ENCODE measurements at regions not wholly inside any gene's neighbourhood (a gene's known extent, or its start where the extent isn't known, plus 50 kb on each side); places are given as distances from the start of the nearest gene placed in this dataset.

GRCh38 chr4:108351791-108352190 is 183.1 kb upstream of the LEF1 start:
- no peaks in the 10 kb centered on the region for H4K20me1 ChIP-seq (ENCODE audit: insufficient read depth, low read length)
- no peak overlapping the region for H3K9ac ChIP-seq (ENCODE audit: insufficient read depth, low read depth, low read length)
- no peak overlapping the region for H3K4me3 ChIP-seq (replicated peaks in 1 of 3; ENCODE audit: insufficient read depth in 1 of 3, low read depth in 2 of 3, low read length in 3 of 3)
- TF ChIP-seq TAF15 (IDR thresholded peaks at IDR 0.05; ENCODE audit: low read depth, low read length, poor library complexity, severe bottlenecking), result no peak
- H3K9me3 ChIP-seq (ENCODE audit: low read length), result no peaks in the 10 kb centered on the region
- POLR2A ChIA-PET, result no interaction called here
- DNase-seq (ENCODE audit: low spot score) (no peak), FAIRE-seq (no peak), ATAC-seq (no peak)
- H3K4me1 ChIP-seq (ENCODE audit: insufficient read depth, low read length), result no peaks in the 10 kb centered on the region
- WGBS (ENCODE audit: low lambda C conversion rate), result 0% methylated on average over 1 of the region's 1 CpG
- no peaks in the 10 kb centered on the region for H3K36me3 ChIP-seq (replicated peaks in 1 of 2; ENCODE audit: control insufficient read depth in 1 of 2, insufficient read depth in 2 of 2, low read length in 2 of 2)
- in situ Hi-C loops (cut with HindIII; ENCODE audit: extremely low pct_ligation_motif_present, low pct_unique_long_range_greater_than_20kb) (no loop called here), intact Hi-C loops (cut with micrococcal nuclease; ENCODE audit: unreplicated experiment) (no loop called here)
- no peak overlapping the region for H3K4me2 ChIP-seq (ENCODE audit: low read depth, low read length)
- H3K27ac ChIP-seq (ENCODE audit: extremely low read length, insufficient read depth, low read length), result no peak overlapping the region
- BruUV-seq (replicated peaks), result no TSS peak
- H3K27me3 ChIP-seq (ENCODE audit: control insufficient read depth in 1 of 2, insufficient read depth in 2 of 2, low read length in 2 of 2), result peaks cover 1 to 8% of the 10 kb centered on the region in 2 experiments; a peak in 2 of 5 replicates
- CTCF ChIA-PET (ENCODE audit: low intra/inter-chr PET ratio, low total read pairs), result no interaction called here
- no peaks in the 10 kb centered on the region for H3K79me2 ChIP-seq (ENCODE audit: insufficient read depth, low read length)
- H2AFZ ChIP-seq (ENCODE audit: low read length), result no peak overlapping the region

DNA sequence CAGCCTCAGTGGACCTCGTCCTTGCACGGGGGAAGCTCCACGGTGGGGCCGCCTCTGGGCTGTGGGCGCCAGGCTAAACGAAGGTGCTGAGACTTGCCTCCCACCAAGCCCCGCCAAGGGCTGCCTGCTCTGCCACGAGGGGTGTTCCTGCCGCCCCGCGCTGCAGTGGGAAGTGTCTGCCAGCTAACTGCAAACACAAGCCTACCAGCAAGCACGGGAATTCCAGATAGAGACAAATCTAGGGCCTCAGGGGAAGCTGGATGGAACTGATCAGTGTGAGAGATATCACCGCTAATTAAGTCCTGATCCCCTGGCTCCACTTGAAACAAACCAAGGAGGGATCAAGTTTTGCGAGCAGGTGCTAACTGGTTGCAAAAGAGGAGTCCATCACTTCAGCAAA is 181.6 kb upstream of the LEF1 start:
- no peaks in the 10 kb centered on the region for H3K4me1 ChIP-seq (ENCODE audit: insufficient read depth, low read length)
- no peak overlapping the region for H3K9ac ChIP-seq (ENCODE audit: insufficient read depth, low read depth, low read length)
- no peak for DNase-seq (ENCODE audit: low spot score)
- H3K9me3 ChIP-seq (ENCODE audit: low read length), result no peaks in the 10 kb centered on the region
- no peak overlapping the region for H3K4me3 ChIP-seq (replicated peaks in 1 of 3; ENCODE audit: insufficient read depth in 1 of 3, low read depth in 2 of 3, low read length in 3 of 3)
- no peak overlapping the region for H3K27ac ChIP-seq (ENCODE audit: extremely low read length, insufficient read depth, low read length)
- BruUV-seq (replicated peaks), result no TSS peak
- H3K79me2 ChIP-seq (ENCODE audit: insufficient read depth, low read length), result no peaks in the 10 kb centered on the region
- H2AFZ ChIP-seq (ENCODE audit: low read length), result no peak overlapping the region
- POLR2A ChIA-PET, result no interaction called here
- ATAC-seq, result no peak
- H3K27me3 ChIP-seq (ENCODE audit: control insufficient read depth in 1 of 2, insufficient read depth in 2 of 2, low read length in 2 of 2), result peaks cover 1 to 8% of the 10 kb centered on the region in 2 experiments; a peak in 1 of 5 replicates
- H4K20me1 ChIP-seq (ENCODE audit: insufficient read depth, low read length), result no peaks in the 10 kb centered on the region
- in situ Hi-C loops (cut with HindIII; ENCODE audit: extremely low pct_ligation_motif_present, low pct_unique_long_range_greater_than_20kb), result no loop called here
- no peak for FAIRE-seq
- CTCF ChIA-PET (ENCODE audit: low intra/inter-chr PET ratio, low total read pairs), result no interaction called here
- H3K4me2 ChIP-seq (ENCODE audit: low read depth, low read length), result no peak overlapping the region
- H3K36me3 ChIP-seq (replicated peaks in 1 of 2; ENCODE audit: control insufficient read depth in 1 of 2, insufficient read depth in 2 of 2, low read length in 2 of 2), result no peaks in the 10 kb centered on the region
- 0% methylated on average over 2 of the region's 14 CpGs for WGBS (ENCODE audit: low lambda C conversion rate)
- intact Hi-C loops (cut with micrococcal nuclease; ENCODE audit: unreplicated experiment), result no loop called here
- TF ChIP-seq THAP9 (CRISPR knock-in tag; IDR thresholded peaks at IDR 0.05; ENCODE audit: borderline replicate concordance) (no peak), HDAC6 (IDR thresholded peaks at IDR 0.05; ENCODE audit: low read depth, low read length) (no peak), CHD4 (IDR thresholded peaks at IDR 0.05; ENCODE audit: borderline replicate concordance, low read length) (no peak), THRA (CRISPR knock-in tag; IDR thresholded peaks at IDR 0.05; ENCODE audit: borderline replicate concordance) (no peak), AGO2 (optimal IDR thresholded peaks at IDR 0.05; ENCODE audit: low read depth, low read length) (no peak), PATZ1 (CRISPR knock-in tag; IDR thresholded peaks at IDR 0.05) (no peak), AGO1 (IDR thresholded peaks at IDR 0.05; ENCODE audit: low read depth, low read length, poor library complexity, severe bottlenecking) (no peak), ZFX (CRISPR knock-in tag; IDR thresholded peaks at IDR 0.05; ENCODE audit: low read depth) (no peak), ZNF484 (CRISPR knock-in tag; IDR thresholded peaks at IDR 0.05; ENCODE audit: borderline replicate concordance, low read depth) (no peak), ZNF7 (CRISPR knock-in tag; IDR thresholded peaks at IDR 0.05) (no peak)
